Adrenal gland (tissue), 9 donors: ENCODE measurements at regions not wholly inside any gene's neighbourhood (a gene's known extent, or its start where the extent isn't known, plus 50 kb on each side); places are given as distances from the start of the nearest gene placed in this dataset.
A peak's percentile ranks its signal among the peaks of the same experiment; 100 is the strongest.

ENCODE experiments used
- DNase-seq, 7 donors: peaks; one replicate each; pipeline ENCODE4 v3.0.0-alpha.2; 2019 to 2020
- H3K27ac ChIP-seq, 5 donors: fragments of 200-600 bp; sonication (generic) in 4 of 5; 1 replicate in 3 of 5; 2 replicates in 2 of 5; pipeline versions ENCODE4 v1.5.1 to v1.8.0; 2016 to 2020; ENCODE audit warnings: mild to moderate bottlenecking in 1 of 5
- H3K27me3 ChIP-seq: fragments of 200-600 bp; 2 replicates; pipeline ENCODE4 v1.8.0; 2021
- H3K36me3 ChIP-seq, 2 donors: fragments of 200-600 bp; replicated peaks in 1 of 2; 1 replicate in 1 of 2; 2 replicates in 1 of 2; pipeline versions ENCODE4 v1.5.1 to v1.8.0; 2018 to 2022
- H3K4me1 ChIP-seq, 2 donors: fragments of 200-600 bp; replicated peaks in 1 of 2; 1 replicate in 1 of 2; 2 replicates in 1 of 2; pipeline versions ENCODE4 v1.5.1 to v1.8.0; 2018 to 2021
- H3K4me3 ChIP-seq, 4 donors: fragments of 200-600 bp; sonication (generic) in 3 of 4; one replicate each; pipeline ENCODE4 v1.5.1; 2016 to 2018
- H3K9me3 ChIP-seq, 3 donors: fragments of 200-600 bp; sonication (generic) in 1 of 3; replicated peaks in 1 of 3; 1 replicate in 2 of 3; 2 replicates in 1 of 3; pipeline versions ENCODE4 v1.5.1 to v1.8.0; 2016 to 2021
- CTCF ChIP-seq, 6 experiments: fragments of 450-650 bp in 4 of 6; fragments of 200-600 bp in 2 of 6; sonication (generic) in 1 of 6; IDR thresholded peaks; 1 replicate in 5 of 6; 2 replicates in 1 of 6; pipeline versions ENCODE4 v1.5.1 to v1.8.0; 2016 to 2021; ENCODE audit warnings: antibody characterized with exemption in 6 of 6, mild to moderate bottlenecking in 2 of 6, moderate library complexity in 1 of 6
- POLR2A ChIP-seq, 2 donors: fragments of 450-650 bp; IDR thresholded peaks; one replicate each; pipeline ENCODE4 v1.6.1; 2017; ENCODE audit warnings: antibody characterized with exemption in 2 of 2, mild to moderate bottlenecking in 2 of 2, moderate library complexity in 1 of 2
- WGBS, 4 donors: extraction: QIAGEN DNeasy Blood & Tissue Kit in 2 of 4; methylation state at CpG; one replicate each; pipeline versions ENCODE4 v1.1.5 to v1.1.7; 2013 to 2017; 5-methylcytosine and 5-hydroxymethylcytosine counted together
- intact Hi-C, 2 donors: fragments of 100-400 bp; cut with DNase I; formaldehyde crosslinking; loops; one replicate each; pipeline versions ENCODE4 v1.14.1 to v1.15.0; 2022 to 2023
- donor health status: healthy with polysubstance abuse.
- donor health status: Bipolar disorder and iron deficiency.
- donor health status: DM: yes; HTN: yes; CAD: no.
- donor health status: DM: no; HTN: no; CAD: no.
- donor health status: DM: no; HTN: no; CAD: no.

GRCh38 chr16:63581570-63581969 lies 1540.3 kb downstream of the CDH11 start:
- Histone ChIP-seq H3K27me3 (no peaks in the 10 kb centered on the region), H3K4me3 (no peak overlapping the region), H3K9me3 (no peaks in the 10 kb centered on the region), H3K27ac (no peak overlapping the region), H3K36me3 (no peaks in the 10 kb centered on the region), H3K4me1 (no peaks in the 10 kb centered on the region)
- no peak for TF ChIP-seq CTCF (IDR thresholded peaks at IDR 0.05)
- no peak for TF ChIP-seq POLR2A (IDR thresholded peaks at IDR 0.05)
- 55 to 65% (median 62%) methylated on average over 5 of the region's 5 CpGs for WGBS, 4 donors
- intact Hi-C loops = no loop called here
- peak in 5 of 7 donors; percentile 2 to 53 (median 17) for DNase-seq

- Histone ChIP-seq H3K9me3 (no peaks in the 10 kb centered on the region), H3K27ac (no peak overlapping the region), H3K4me3 (no peak overlapping the region), H3K27me3 (no peaks in the 10 kb centered on the region), H3K4me1 (no peaks in the 10 kb centered on the region), H3K36me3 (no peaks in the 10 kb centered on the region)
- TF ChIP-seq POLR2A (IDR thresholded peaks at IDR 0.05) = no peak
- no peak for TF ChIP-seq CTCF (IDR thresholded peaks at IDR 0.05)
- no peak for DNase-seq
- WGBS, 4 donors = 43 to 71% (median 64%) methylated on average over 1 of the region's 1 CpG
- intact Hi-C loops = no loop called here
These were observed 1542.6 kb upstream of the CDH8 start for GRCh38 chr16:63578791-63579190.

- Histone ChIP-seq H3K4me1 (no peaks in the 10 kb centered on the region), H3K27me3 (no peaks in the 10 kb centered on the region), H3K36me3 (no peaks in the 10 kb centered on the region), H3K9me3 (no peaks in the 10 kb centered on the region), H3K4me3 (no peak overlapping the region), H3K27ac (no peak overlapping the region)
- TF ChIP-seq POLR2A (IDR thresholded peaks at IDR 0.05) = no peak
- no peak for TF ChIP-seq CTCF (IDR thresholded peaks at IDR 0.05)
- DNase-seq = no peak
- intact Hi-C loops = no loop called here
These were observed 1541.7 kb upstream of the CDH8 start for GRCh38 chr16:63577891-63578290.

GRCh38 chr16:63575041-63575440 lies 1538.8 kb upstream of the CDH8 start:
- Histone ChIP-seq H3K4me3 (no peak overlapping the region), H3K9me3 (no peaks in the 10 kb centered on the region), H3K4me1 (no peaks in the 10 kb centered on the region), H3K36me3 (no peaks in the 10 kb centered on the region), H3K27me3 (no peaks in the 10 kb centered on the region), H3K27ac (no peak overlapping the region)
- no peak for DNase-seq
- TF ChIP-seq CTCF (IDR thresholded peaks at IDR 0.05) (no peak), POLR2A (IDR thresholded peaks at IDR 0.05) (no peak)
- 35 to 50% (median 47%) methylated on average over 1 of the region's 1 CpG for WGBS, 4 donors
- intact Hi-C loops = no loop called here
